ENCODE measurements at regions not wholly inside any gene's neighbourhood (a gene's known extent, or its start where the extent isn't known, plus 50 kb on each side); places are given as distances from the start of the nearest gene placed in this dataset.

DNA sequence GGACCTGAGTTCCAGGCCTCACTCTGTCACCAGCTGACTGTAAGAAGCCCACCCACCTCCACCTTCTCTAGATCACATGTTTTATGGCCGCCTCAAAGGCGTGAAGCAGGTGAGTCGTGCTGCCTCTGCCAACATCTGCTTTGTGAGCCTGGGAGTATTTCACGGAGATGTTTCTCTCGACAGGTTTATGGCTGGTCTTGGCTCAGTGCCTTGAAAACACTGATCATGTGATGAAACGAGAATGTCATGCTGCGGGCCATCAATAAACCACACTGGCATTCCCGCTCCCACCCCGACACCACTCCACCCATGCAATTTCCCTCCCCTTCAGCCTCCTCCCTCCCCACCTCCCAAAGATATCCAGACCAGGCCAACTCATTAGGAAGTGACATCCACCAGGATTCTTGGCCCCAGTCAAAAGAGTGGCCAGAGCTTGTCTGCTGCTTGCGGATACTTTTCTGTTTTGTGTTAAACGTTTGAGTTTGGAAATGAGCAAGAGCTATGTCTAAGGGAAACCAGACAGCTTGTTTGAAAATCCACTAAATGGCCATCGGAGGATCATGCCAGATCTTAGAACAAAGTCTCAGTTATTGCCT is 53.8 kb upstream of the NTF3 start:
- TF ChIP-seq, protein P1, sequence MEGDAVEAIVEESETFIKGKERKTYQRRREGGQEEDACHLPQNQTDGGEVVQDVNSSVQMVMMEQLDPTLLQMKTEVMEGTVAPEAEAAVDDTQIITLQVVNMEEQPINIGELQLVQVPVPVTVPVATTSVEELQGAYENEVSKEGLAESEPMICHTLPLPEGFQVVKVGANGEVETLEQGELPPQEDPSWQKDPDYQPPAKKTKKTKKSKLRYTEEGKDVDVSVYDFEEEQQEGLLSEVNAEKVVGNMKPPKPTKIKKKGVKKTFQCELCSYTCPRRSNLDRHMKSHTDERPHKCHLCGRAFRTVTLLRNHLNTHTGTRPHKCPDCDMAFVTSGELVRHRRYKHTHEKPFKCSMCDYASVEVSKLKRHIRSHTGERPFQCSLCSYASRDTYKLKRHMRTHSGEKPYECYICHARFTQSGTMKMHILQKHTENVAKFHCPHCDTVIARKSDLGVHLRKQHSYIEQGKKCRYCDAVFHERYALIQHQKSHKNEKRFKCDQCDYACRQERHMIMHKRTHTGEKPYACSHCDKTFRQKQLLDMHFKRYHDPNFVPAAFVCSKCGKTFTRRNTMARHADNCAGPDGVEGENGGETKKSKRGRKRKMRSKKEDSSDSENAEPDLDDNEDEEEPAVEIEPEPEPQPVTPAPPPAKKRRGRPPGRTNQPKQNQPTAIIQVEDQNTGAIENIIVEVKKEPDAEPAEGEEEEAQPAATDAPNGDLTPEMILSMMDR (IDR thresholded peaks at IDR 0.05; ENCODE audit: poor library complexity): no peak
- TF ChIP-seq EZH2 (IDR thresholded peaks at IDR 0.05; ENCODE audit: borderline replicate concordance) (no peak), EZH2phosphoT487 (IDR thresholded peaks at IDR 0.05; ENCODE audit: low read depth, severe bottlenecking, unreplicated experiment) (no peak)
- H3K9me3 ChIP-seq (ENCODE audit: low read depth): no peaks in the 10 kb centered on the region
- H4K20me1 ChIP-seq (ENCODE audit: insufficient read depth, poor library complexity, severe bottlenecking): no peaks in the 10 kb centered on the region
- peak overlapping the region; percentile 26 for H3K27ac ChIP-seq
- H2AFZ ChIP-seq: no peak overlapping the region
- peak; percentile 49 for DNase-seq (ENCODE audit: low spot score)
- no peak overlapping the region for H3K4me2 ChIP-seq
- no peaks in the 10 kb centered on the region for H3K9me2 ChIP-seq (replicated peaks; ENCODE audit: insufficient read depth)
- H3K4me1 ChIP-seq (ENCODE audit: insufficient read depth): peaks cover 3% of the 10 kb centered on the region
- H3K36me3 ChIP-seq (replicated peaks; ENCODE audit: insufficient read depth, low read depth): no peaks in the 10 kb centered on the region
- H3K27me3 ChIP-seq: no peaks in the 10 kb centered on the region
- 44% methylated on average over 10 of the region's 12 CpGs for WGBS (ENCODE audit: low lambda C conversion rate, missing lambda C conversion rate)
- no peak overlapping the region for H3K4me3 ChIP-seq
- no peaks in the 10 kb centered on the region for H3K79me2 ChIP-seq

GRCh38 chr12:5379749-5380496 is 52.0 kb upstream of the NTF3 start:
- Histone ChIP-seq H2AFZ (no peak overlapping the region), H3K4me3 (no peak overlapping the region), H3K27ac (no peak overlapping the region), H3K9me2 (replicated peaks; ENCODE audit: insufficient read depth) (no peaks in the 10 kb centered on the region), H3K36me3 (replicated peaks; ENCODE audit: insufficient read depth, low read depth) (no peaks in the 10 kb centered on the region), H3K79me2 (no peaks in the 10 kb centered on the region), H3K27me3 (no peaks in the 10 kb centered on the region), H3K9me3 (ENCODE audit: low read depth) (no peaks in the 10 kb centered on the region), H4K20me1 (ENCODE audit: insufficient read depth, poor library complexity, severe bottlenecking) (no peaks in the 10 kb centered on the region), H3K4me1 (ENCODE audit: insufficient read depth) (peaks cover 15% of the 10 kb centered on the region), H3K4me2 (no peak overlapping the region)
- 81% methylated on average over 10 of the region's 10 CpGs for WGBS (ENCODE audit: low lambda C conversion rate, missing lambda C conversion rate)
- TF ChIP-seq EZH2 (IDR thresholded peaks at IDR 0.05; ENCODE audit: borderline replicate concordance): no peak
- no peak for TF ChIP-seq EZH2phosphoT487 (IDR thresholded peaks at IDR 0.05; ENCODE audit: low read depth, severe bottlenecking, unreplicated experiment)
- TF ChIP-seq, protein P1 (IDR thresholded peaks at IDR 0.05; ENCODE audit: poor library complexity): no peak
- peak; percentile 24 for DNase-seq (ENCODE audit: low spot score)
